D341Med (cell line): ENCODE measurements at regions not wholly inside any gene's neighbourhood (a gene's known extent, or its start where the extent isn't known, plus 50 kb on each side); places are given as distances from the start of the nearest gene placed in this dataset.
"Not testable (repeated sequence)": the region's sequence is repeated elsewhere in the genome, so short reads cannot be mapped to it uniquely, and the experiment has no call there.

ENCODE experiments used
- DNase-seq: peaks from one replicate; pipeline ENCODE4 v3.0.0; 2012; ENCODE audit warnings: low spot score

DNA sequence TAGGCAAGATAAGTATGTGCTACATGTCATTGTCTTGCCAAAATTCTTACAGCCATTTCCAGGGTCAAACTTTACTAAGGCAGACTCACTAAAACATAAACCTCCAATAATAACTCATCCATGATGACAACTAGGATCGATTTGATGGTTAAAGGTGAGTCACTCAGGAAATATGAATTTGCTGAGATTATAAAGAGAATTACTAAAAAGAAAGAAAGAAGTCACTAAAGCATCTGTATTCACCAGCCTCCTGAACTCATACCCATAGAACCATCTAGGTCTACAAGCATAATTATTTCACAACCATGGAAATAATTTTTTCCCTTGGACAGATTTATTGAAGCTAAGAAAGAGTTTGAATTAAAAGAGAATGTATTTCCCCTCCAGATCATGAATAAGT is 258.6 kb downstream of the TLE1 start:
- DNase-seq = no peak

DNA sequence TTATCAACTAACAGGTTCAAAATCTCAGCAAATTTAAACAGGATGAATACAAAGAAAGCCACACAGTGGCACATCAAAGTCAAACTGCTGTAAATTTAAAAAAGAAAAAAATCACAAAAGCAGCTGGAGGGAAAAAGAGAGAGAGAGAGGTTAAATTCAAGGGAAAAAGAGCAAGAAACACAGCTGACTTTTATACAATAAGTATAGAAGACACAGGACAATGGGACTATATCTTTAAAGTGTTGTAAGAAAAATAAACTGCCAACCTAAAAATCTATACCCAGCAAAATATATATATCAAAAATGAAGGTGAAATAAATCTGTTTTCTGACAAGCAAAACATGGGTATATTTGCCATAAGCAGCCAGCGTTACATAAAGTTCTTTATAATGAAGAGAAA is 261.5 kb downstream of the TLE1 start:
- no peak for DNase-seq

- no peak for DNase-seq
Measured at GRCh38 chr9:81424431-81424830, 264.9 kb downstream of the TLE1 start.

GRCh38 chr9:81423589-81424326 is 265.6 kb downstream of the TLE1 start:
- no peak for DNase-seq

DNA sequence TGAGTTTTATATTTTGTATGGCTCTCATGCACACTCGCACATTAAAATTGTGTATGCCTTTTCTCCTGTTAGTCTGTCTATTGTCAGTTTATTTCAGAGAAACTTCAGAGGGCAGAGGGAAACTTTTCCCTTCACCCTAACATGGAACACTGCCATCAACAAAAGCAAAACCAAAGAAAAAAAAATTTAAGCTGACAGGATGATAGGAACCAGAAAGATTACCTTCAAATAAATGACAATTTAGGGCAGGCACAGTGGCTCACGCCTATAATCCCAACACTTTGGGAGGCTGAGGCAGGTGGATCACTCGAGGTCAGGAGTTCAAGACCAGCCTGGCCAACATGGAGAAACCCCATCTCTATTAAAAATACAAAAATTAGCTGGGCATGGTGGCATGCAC is 268.3 kb downstream of the TLE1 start:
- not testable (repeated sequence) for DNase-seq

DNA sequence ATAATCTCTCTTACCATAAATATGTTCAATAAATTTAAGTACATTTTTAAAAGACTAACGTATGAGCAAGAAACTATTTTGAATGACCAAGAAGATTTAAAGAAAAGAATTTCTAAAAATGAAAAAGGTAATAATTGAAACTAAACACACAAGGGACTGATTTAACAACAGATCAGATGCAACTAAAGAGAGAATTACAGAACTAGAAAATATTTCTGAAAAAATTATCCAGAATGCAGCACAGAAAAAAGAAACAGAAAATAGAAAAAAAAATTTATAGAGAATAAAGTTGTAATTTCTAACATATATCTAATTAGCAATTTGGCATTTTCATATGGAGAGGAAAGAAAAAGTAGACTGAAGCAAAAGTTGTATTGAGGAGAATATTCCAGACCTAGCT is 269.3 kb downstream of the TLE1 start:
- no peak for DNase-seq

DNA sequence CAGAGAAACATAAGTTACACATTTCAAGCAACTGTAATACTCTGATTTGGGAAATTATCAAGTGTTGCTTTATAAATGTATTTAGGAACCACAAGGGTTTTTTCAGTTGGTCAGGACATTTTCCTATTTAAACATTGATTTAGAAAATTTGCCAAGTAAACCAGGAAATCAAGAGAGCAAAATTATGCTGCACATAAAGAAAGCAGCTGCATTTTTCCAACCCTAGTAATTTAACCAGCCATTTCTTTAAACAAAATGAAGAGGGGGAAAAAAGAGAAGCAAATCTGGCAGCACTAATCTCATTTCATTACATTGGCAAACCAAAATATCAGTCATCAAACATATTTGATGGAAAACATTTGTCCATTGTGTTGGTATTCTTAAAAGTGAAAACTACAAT is 271.4 kb downstream of the TLE1 start:
- no peak for DNase-seq

DNA sequence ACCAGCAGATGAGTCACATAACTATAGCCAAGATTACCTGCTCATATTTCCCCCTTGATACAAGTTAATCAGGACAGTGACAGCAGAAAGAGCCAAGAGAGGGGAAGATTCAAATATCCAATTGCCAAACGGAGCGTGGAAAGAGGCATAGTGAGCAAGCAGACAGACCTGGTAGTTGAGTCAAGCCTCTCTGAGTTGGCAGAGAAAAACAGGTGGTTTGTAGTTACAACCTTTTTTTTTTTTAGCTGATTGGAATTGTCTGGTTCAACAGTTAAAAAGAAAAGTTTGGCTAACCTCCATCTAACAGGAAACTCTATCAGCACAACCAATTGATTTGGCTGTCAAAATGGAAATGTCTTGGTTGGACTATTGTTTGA is 272.1 kb downstream of the TLE1 start:
- no peak for DNase-seq

DNA sequence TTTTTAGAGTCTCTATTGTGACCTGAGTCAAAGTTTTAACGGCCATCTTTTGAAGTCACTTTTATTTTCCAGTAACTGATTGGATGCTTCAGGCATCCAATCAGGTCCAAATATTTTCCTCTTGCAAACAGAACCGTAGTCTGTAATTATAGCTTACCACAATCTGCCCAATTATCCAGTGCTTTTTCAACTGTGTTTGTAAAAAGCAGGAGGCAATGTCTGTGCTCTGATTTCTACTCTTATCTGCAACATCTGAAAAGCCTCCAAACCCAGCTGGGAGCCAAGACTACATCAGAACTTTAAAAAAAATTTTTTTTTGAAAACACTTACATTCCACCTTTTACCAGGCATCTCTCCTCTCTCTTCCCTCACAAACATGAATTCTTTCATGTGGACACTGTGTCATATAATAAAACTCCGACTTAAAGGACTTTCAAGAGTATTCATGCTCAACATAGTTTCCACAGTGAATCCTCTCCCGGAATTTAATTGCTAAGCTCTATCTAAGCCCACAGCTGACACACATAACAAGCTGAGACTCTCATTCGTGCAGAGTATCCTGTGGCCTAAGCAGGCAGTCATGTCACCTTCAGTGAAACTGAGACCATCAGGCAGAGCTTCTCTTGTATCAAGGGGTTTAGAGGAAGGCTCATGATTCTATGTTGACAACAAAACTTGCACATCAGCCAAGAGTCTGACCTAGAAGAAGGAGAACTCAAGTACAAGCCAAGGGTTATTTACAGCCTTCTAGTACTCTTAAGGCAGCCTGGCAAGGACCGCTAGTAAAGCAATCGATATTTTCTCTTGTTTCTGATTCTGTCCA is 272.7 kb downstream of the TLE1 start:
- DNase-seq = no peak

- DNase-seq = no peak
Measured at GRCh38 chr9:81414836-81415235, 274.5 kb downstream of the TLE1 start.

DNA sequence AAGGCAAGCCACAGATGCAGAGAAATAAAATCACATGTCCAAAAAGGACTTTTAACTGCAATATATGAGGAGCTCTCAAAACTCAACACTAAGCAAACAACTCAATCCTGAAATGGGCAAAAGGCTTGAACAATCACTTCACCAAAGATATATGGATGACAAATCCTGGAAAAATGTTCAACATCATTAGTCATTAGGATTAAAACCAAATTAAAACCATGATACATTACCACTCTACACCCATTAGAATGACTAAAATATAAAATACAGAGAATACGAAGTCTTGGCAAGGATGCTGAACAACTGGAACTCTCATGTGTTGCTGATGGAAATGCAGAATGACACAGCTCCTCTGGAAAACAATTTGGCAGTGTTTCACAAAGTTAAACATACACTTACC is 277.4 kb downstream of the TLE1 start:
- no peak for DNase-seq

GRCh38 chr9:81410201-81410600 is 279.1 kb downstream of the TLE1 start:
- peak; percentile 20 for DNase-seq

GRCh38 chr9:81408951-81409350 is 280.4 kb downstream of the TLE1 start:
- DNase-seq = no peak

DNA sequence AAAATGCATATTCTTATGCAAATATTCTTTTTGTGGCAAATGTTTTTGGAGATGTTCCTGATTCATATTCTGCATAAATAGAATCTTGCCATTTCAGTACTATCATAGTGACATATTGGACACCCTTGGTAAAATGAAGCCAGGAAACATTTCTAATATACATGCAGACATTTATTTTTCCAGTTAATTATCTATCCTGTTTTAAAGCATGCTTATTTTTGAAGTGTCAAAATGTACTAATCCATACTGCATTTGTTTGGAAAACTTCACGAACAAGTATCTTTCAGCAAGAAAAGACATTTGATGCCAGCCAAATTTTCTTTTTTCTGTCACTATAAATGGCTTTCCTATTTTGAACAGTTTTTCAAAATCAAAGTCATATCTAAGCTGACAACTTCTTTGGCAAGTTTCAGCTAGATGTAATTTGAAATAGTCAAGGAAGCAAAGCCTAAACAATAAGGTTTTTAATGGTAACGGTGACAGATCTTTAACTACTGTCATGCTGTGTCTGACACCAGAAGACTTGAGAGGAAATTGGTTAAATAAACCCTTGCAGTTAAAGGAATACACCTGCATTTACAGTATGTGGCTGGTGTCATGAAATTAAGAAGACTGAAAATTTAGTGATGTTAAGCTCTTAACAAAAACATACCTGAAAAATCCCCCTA is 284.3 kb downstream of the TLE1 start:
- no peak for DNase-seq

- no peak for DNase-seq
Measured at GRCh38 chr9:81397481-81398381, 291.6 kb downstream of the TLE1 start.

DNA sequence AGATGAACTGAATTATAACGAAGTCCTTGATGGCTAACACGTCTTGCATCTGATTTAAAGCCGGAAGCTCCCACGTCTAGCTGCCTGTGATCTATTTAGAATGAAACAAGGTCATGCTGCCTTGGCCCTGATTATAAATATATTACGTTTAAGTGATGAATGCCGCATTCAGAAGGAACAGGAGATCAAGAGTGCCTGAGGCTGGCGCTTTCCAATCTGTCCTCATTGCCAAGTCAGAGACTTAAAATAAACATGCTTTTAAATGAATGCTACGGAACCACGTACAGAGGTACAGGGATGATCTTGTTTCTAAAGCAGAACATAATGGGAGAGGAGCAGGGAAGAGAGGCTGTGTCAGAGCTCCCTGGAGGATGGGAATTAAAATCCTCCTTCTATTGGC is 292.8 kb downstream of the TLE1 start:
- DNase-seq = no peak

- no peak for DNase-seq
Measured at GRCh38 chr9:81395676-81396054, 293.7 kb downstream of the TLE1 start.

DNA sequence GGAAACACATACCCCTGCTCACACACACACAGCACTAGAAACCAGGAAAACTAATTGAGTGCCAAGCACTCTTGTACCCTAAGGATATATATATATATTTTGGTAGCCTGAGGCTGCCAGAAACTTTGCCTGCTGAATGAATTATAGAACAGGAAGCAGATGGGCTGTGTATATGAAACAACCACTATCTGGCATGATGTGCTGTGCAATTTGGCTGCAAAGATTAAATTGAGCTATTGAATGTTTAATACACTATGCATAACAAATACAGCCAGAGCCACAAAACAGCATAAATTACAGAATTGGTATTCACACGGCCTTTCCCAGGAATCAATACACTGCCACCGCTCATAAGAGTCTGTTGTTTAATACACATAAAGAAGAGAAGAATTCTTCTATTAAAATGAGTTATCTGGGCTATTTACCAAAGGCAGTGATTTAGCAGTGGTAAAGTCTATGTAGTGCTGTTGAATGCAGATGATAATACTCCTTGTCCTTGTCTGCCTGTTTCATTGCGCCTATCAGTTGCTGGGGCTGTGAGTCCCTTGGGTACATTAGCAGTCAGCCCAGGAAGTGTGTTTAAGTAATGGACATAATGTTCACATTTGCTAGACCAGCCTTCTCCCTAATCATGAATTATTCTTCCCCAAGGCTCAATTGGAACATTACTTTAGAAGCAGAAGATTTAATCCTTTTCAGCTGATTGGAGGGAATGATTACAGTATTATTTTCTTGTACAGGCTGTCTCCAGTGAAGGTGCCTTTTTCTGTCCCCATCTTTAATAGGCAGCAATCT is 294.3 kb downstream of the TLE1 start:
- DNase-seq = no peak

- no peak for DNase-seq
Measured at GRCh38 chr9:81393985-81394811, 295.1 kb downstream of the TLE1 start.

GRCh38 chr9:81391457-81391825 is 297.9 kb downstream of the TLE1 start:
- no peak for DNase-seq
